PC-3 (cell line): ENCODE measurements at regions not wholly inside any gene's neighbourhood (a gene's known extent, or its start where the extent isn't known, plus 50 kb on each side); places are given as distances from the start of the nearest gene placed in this dataset.

Experiments used
- ATAC-seq: fragments of 200-7000 bp; cut with Tn5 transposase; 2 replicates; pipeline ENCODE4 v1.9.1; 2020; ENCODE audit warnings: mild to moderate bottlenecking, moderate library complexity
- BruUV-seq: library from RNA; stranded (reverse); fragments of 400-500 nt; replicated peaks from 2 replicates; lab custom pipeline; 2021; lab: Mats Ljungman, UMichigan
- CTCF ChIA-PET: fragments of 300-600 bp; sonication (Branson Sonifier 250); formaldehyde crosslinking; loops from one replicate; lab custom pipeline; 2022; ENCODE audit warnings: antibody characterized with exemption; lab: Charles Lee
- POLR2A ChIA-PET: fragments of 300-600 bp; sonication (Branson Sonifier 250); formaldehyde crosslinking; loops from one replicate; lab custom pipeline; 2022; ENCODE audit warnings: antibody characterized with exemption; ENCODE audit not compliant: unreplicated experiment; lab: Charles Lee
- DNase-seq: peaks from one replicate; pipeline ENCODE4 v3.0.0-alpha.2; 2015
- H2AFZ ChIP-seq: fragments of 300-600 bp; sonication (generic); 2 replicates; pipeline ENCODE4 v1.6.0; 2016; ENCODE audit warnings: antibody characterized with exemption, low read length
- H3F3A ChIP-seq: fragments of 300-600 bp; sonication (generic); one replicate; pipeline ENCODE4 v1.6.0; 2017; ENCODE audit warnings: antibody characterized with exemption, low read length, control low read depth, mild to moderate bottlenecking; ENCODE audit not compliant: unreplicated experiment
- H3K27ac ChIP-seq: fragments of 300-600 bp; sonication (generic); 2 replicates; pipeline ENCODE4 v1.5.1; 2016; ENCODE audit warnings: mild to moderate bottlenecking, low read length
- H3K27me3 ChIP-seq: fragments of 300-600 bp; sonication (generic); 2 replicates; pipeline ENCODE4 v1.6.1; 2016; ENCODE audit warnings: low read length, mixed read lengths
- H3K36me3 ChIP-seq: fragments of 300-600 bp; sonication (generic); 2 replicates; pipeline ENCODE4 v1.6.1; 2016; ENCODE audit warnings: low read depth, mixed run types, low read length, mixed read lengths
- H3K4me1 ChIP-seq: fragments of 300-600 bp; sonication (generic); 2 replicates; pipeline ENCODE4 v1.5.1; 2016; ENCODE audit warnings: low read length; ENCODE audit not compliant: insufficient read depth
- H3K4me2 ChIP-seq: fragments of 300-600 bp; sonication (generic); 2 replicates; pipeline ENCODE4 v1.6.0; 2016; ENCODE audit warnings: low read length
- H3K4me3 ChIP-seq: fragments of 300-600 bp; sonication (generic); 2 replicates; pipeline ENCODE4 v1.5.1; 2016; ENCODE audit warnings: mild to moderate bottlenecking, low read length, mixed read lengths
- H3K79me2 ChIP-seq: fragments of 300-600 bp; sonication (generic); 2 replicates; pipeline ENCODE4 v1.6.1; 2017; ENCODE audit warnings: low read length, mixed read lengths
- H3K9ac ChIP-seq: fragments of 300-600 bp; sonication (generic); 2 replicates; pipeline ENCODE4 v1.6.0; 2016; ENCODE audit warnings: mild to moderate bottlenecking, low read length
- H3K9me2 ChIP-seq: fragments of 300-600 bp; sonication (generic); replicated peaks from 2 replicates; pipeline ENCODE4 v1.6.1; 2016; ENCODE audit warnings: mixed run types, low read length, mixed read lengths
- H3K9me3 ChIP-seq: fragments of 300-600 bp; sonication (generic); 2 replicates; pipeline ENCODE4 v1.6.1; 2016; ENCODE audit warnings: low read length, mixed read lengths
- H4K20me1 ChIP-seq: fragments of 300-600 bp; sonication (generic); 2 replicates; pipeline ENCODE4 v1.6.1; 2016; ENCODE audit warnings: low read length, mixed read lengths
- CTCF ChIP-seq: fragments of 300-600 bp; sonication (generic); conservative IDR thresholded peaks from 2 replicates; pipeline ENCODE4 v1.5.1; 2017; ENCODE audit warnings: antibody characterized with exemption, low read depth, mild to moderate bottlenecking, low read length
- EZH2 ChIP-seq: fragments of 300-600 bp; sonication (generic); IDR thresholded peaks from one replicate; pipeline ENCODE4 v1.6.1; 2017; ENCODE audit warnings: antibody characterized with exemption, mild to moderate bottlenecking, low read length; ENCODE audit not compliant: unreplicated experiment
- EZH2phosphoT487 ChIP-seq: fragments of 300-600 bp; sonication (generic); IDR thresholded peaks from 2 replicates; pipeline ENCODE4 v1.6.1; 2018; ENCODE audit warnings: mild to moderate bottlenecking, antibody characterized with exemption, low read length, borderline replicate concordance
- intact Hi-C: fragments of 100-400 bp; cut with micrococcal nuclease; formaldehyde crosslinking; loops from 2 replicates; pipeline ENCODE4 v1.9.0; 2023

DNA sequence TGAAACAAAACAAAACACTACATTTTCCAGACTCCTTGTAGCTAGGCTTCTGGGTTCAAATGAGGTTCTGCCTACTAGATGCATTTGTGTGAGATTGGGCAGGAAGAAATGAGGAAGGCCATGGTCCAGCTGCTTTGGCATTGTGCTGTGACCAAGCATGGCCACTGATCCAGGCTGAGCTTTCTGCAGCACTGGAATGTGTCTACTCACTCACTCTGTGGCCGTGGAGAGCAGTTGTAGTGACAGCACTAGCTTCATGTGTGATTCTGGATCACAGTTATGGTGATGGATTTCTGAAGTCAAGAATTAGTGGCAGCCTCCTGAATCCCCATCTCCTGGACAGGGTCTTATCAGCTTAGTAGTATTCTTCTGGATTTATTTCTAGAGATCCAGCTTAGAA lies 358.9 kb downstream of the GPAT3 start:
- H3K36me3 ChIP-seq, result no peaks in the 10 kb centered on the region
- H3K79me2 ChIP-seq, result no peaks in the 10 kb centered on the region
- H3K9me3 ChIP-seq, result no peaks in the 10 kb centered on the region
- H3K9ac ChIP-seq, result no peak overlapping the region
- no peak overlapping the region for H3K4me2 ChIP-seq
- CTCF ChIA-PET, result no interaction called here
- no peaks in the 10 kb centered on the region for H4K20me1 ChIP-seq
- no TSS peak for BruUV-seq
- TF ChIP-seq EZH2phosphoT487, result no peak
- TF ChIP-seq EZH2, result no peak
- no peak for TF ChIP-seq CTCF
- H3K27ac ChIP-seq, result no peak overlapping the region
- no peaks in the 10 kb centered on the region for H3K27me3 ChIP-seq
- H3K4me1 ChIP-seq, result peaks cover 14% of the 10 kb centered on the region
- H3K4me3 ChIP-seq, result no peak overlapping the region
- no peak overlapping the region for H2AFZ ChIP-seq
- no peaks in the 10 kb centered on the region for H3F3A ChIP-seq
- no peak for DNase-seq
- POLR2A ChIA-PET, result no interaction called here
- intact Hi-C loops, result no loop called here
- H3K9me2 ChIP-seq, result no peaks in the 10 kb centered on the region
- ATAC-seq, result no peak

GRCh38 chr4:83890816-83891215 lies 354.9 kb downstream of the GPAT3 start:
- Histone ChIP-seq H3K9me3 (no peaks in the 10 kb centered on the region), H3K9ac (no peak overlapping the region), H3K4me1 (peaks cover 22% of the 10 kb centered on the region), H3K4me3 (no peak overlapping the region), H3K27me3 (no peaks in the 10 kb centered on the region), H3K27ac (no peak overlapping the region), H3K79me2 (no peaks in the 10 kb centered on the region), H3K9me2 (no peaks in the 10 kb centered on the region), H4K20me1 (no peaks in the 10 kb centered on the region), H3K36me3 (no peaks in the 10 kb centered on the region), H3K4me2 (peak overlapping the region; percentile 19; the same call in 1 of the 2 replicates), H2AFZ (no peak overlapping the region), H3F3A (no peaks in the 10 kb centered on the region)
- ATAC-seq (no peak), DNase-seq (no peak)
- intact Hi-C loops, result no loop called here
- ChIA-PET CTCF (no interaction called here), POLR2A (no interaction called here)
- no TSS peak for BruUV-seq
- TF ChIP-seq EZH2phosphoT487 (no peak), EZH2 (no peak), CTCF (no peak)

GRCh38 chr4:83890231-83890630 lies 354.3 kb downstream of the GPAT3 start:
- Histone ChIP-seq H3K4me2 (peak overlapping the region; percentile 71), H3K79me2 (no peaks in the 10 kb centered on the region), H3K36me3 (no peaks in the 10 kb centered on the region), H3K9me2 (no peaks in the 10 kb centered on the region), H3K4me1 (peaks cover 22% of the 10 kb centered on the region), H3F3A (no peaks in the 10 kb centered on the region), H3K4me3 (no peak overlapping the region; the same call in 1 of the 2 replicates), H2AFZ (no peak overlapping the region), H4K20me1 (no peaks in the 10 kb centered on the region), H3K27me3 (no peaks in the 10 kb centered on the region), H3K9ac (no peak overlapping the region), H3K9me3 (no peaks in the 10 kb centered on the region), H3K27ac (peak overlapping the region; percentile 53)
- TF ChIP-seq EZH2phosphoT487 (no peak), EZH2 (no peak), CTCF (no peak)
- CTCF ChIA-PET, result no interaction called here
- POLR2A ChIA-PET, result interaction anchor here (0.7 kb wide), 1 partner anchor 673 kb away, joined by 5 read pairs; no protein-coding TSS in a partner anchor
- DNase-seq (peak; percentile 30), ATAC-seq (no peak; the same call in 1 of the 2 replicates)
- intact Hi-C loops, result no loop called here
- BruUV-seq, result no TSS peak
